GM23248 (cell line): ENCODE measurements at regions not wholly inside any gene's neighbourhood (a gene's known extent, or its start where the extent isn't known, plus 50 kb on each side); places are given as distances from the start of the nearest gene placed in this dataset.

Experiments used
- EZH2 ChIP-seq: fragments of 200-600 bp; sonication (generic); IDR thresholded peaks from 2 replicates; pipeline ENCODE4 v1.6.1; 2018; ENCODE audit warnings: antibody characterized with exemption, mild to moderate bottlenecking; ENCODE audit not compliant: insufficient read depth, poor library complexity, severe bottlenecking
- EZH2phosphoT487 ChIP-seq: fragments of 200-600 bp; sonication (generic); IDR thresholded peaks from 2 replicates; pipeline ENCODE4 v1.6.1; 2018; ENCODE audit warnings: antibody characterized with exemption, moderate library complexity, mild to moderate bottlenecking, low read depth; ENCODE audit not compliant: insufficient read depth

- TF ChIP-seq EZH2 (no peak), EZH2phosphoT487 (no peak)
These were observed 258.9 kb downstream of the ICOS start for GRCh38 chr2:204195498-204195897.
